PC-9 (cell line): ENCODE measurements at regions not wholly inside any gene's neighbourhood (a gene's known extent, or its start where the extent isn't known, plus 50 kb on each side); places are given as distances from the start of the nearest gene placed in this dataset.

ENCODE experiments used
- EZH2 ChIP-seq: fragments of 200-600 bp; sonication (generic); IDR thresholded peaks from 2 replicates; pipeline ENCODE4 v1.8.0; 2017; ENCODE audit warnings: antibody characterized with exemption, low read depth
- TF ChIP-seq, protein P1 (sequence below): fragments of 200-600 bp; sonication (generic); conservative IDR thresholded peaks from 2 replicates; pipeline ENCODE4 v1.6.1; 2017; ENCODE audit warnings: mixed run types, antibody characterized with exemption, mild to moderate bottlenecking, moderate library complexity

DNA sequence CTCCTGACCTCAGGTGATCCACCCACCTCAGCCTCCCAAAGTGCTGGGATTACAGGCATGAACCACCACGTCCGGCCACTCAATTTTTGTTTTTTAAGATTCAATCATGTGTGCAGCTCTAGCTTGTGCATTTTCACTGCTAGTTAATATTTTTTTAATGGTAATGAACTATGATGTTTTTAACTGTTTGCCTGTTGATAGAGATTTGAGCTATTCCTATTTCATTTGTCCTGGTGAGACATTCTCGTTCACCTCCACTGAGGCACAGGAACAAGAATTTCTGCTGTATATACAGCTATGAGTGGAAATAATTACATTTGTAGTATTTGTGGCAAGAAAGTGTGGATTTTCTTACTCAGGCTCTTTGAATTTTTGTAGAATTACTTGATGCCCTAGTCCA, 137.7 kb upstream of the MYOCD start:
- TF ChIP-seq, protein P1, sequence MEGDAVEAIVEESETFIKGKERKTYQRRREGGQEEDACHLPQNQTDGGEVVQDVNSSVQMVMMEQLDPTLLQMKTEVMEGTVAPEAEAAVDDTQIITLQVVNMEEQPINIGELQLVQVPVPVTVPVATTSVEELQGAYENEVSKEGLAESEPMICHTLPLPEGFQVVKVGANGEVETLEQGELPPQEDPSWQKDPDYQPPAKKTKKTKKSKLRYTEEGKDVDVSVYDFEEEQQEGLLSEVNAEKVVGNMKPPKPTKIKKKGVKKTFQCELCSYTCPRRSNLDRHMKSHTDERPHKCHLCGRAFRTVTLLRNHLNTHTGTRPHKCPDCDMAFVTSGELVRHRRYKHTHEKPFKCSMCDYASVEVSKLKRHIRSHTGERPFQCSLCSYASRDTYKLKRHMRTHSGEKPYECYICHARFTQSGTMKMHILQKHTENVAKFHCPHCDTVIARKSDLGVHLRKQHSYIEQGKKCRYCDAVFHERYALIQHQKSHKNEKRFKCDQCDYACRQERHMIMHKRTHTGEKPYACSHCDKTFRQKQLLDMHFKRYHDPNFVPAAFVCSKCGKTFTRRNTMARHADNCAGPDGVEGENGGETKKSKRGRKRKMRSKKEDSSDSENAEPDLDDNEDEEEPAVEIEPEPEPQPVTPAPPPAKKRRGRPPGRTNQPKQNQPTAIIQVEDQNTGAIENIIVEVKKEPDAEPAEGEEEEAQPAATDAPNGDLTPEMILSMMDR, result no peak
- TF ChIP-seq EZH2, result no peak
